ENCODE measurements at regions not wholly inside any gene's neighbourhood (a gene's known extent, or its start where the extent isn't known, plus 50 kb on each side); places are given as distances from the start of the nearest gene placed in this dataset.
"Not testable (repeated sequence)": the region's sequence is repeated elsewhere in the genome, so short reads cannot be mapped to it uniquely, and the experiment has no call there.

- H3K27me3 Mint-ChIP-seq: peaks cover 13% of the 10 kb centered on the region
- no peaks in the 10 kb centered on the region for H3K9me3 Mint-ChIP-seq
- no peak for DNase-seq
- H3K4me3 Mint-ChIP-seq: no peak overlapping the region
- no peak overlapping the region for H3K27ac Mint-ChIP-seq
- no peaks in the 10 kb centered on the region for H3K4me1 Mint-ChIP-seq
- no peak for ATAC-seq
Measured at GRCh38 chr6:25194172-25194678, 84.9 kb upstream of the CARMIL1 start.

GRCh38 chr6:25196464-25196863 is 82.7 kb upstream of the CARMIL1 start:
- peaks cover 13% of the 10 kb centered on the region for H3K27me3 Mint-ChIP-seq
- H3K4me1 Mint-ChIP-seq: no peaks in the 10 kb centered on the region
- no peaks in the 10 kb centered on the region for H3K9me3 Mint-ChIP-seq
- ATAC-seq (no peak), DNase-seq (no peak)
- no peak overlapping the region for H3K4me3 Mint-ChIP-seq
- no peak overlapping the region for H3K27ac Mint-ChIP-seq

- H3K27ac Mint-ChIP-seq: no peak overlapping the region
Measured at GRCh38 chr6:25197111-25197510, 82.1 kb upstream of the CARMIL1 start.

GRCh38 chr6:25199544-25199943 is 79.6 kb upstream of the CARMIL1 start:
- ATAC-seq: no peak
- peaks cover 0 to under 1% of the 10 kb centered on the region in 2 donors for H3K9me3 Mint-ChIP-seq

More at GRCh38 chr6:25197111-25197510, 82.1 kb upstream of the CARMIL1 start:
- H3K9me3 Mint-ChIP-seq: no peaks in the 10 kb centered on the region
- no peak overlapping the region for H3K4me3 Mint-ChIP-seq
- H3K4me1 Mint-ChIP-seq: no peaks in the 10 kb centered on the region
- DNase-seq (no peak), ATAC-seq (no peak)
- H3K27me3 Mint-ChIP-seq: peaks cover 11% of the 10 kb centered on the region

GRCh38 chr6:25202504-25202903 is 76.7 kb upstream of the CARMIL1 start:
- H3K27ac Mint-ChIP-seq: no peak overlapping the region
- ATAC-seq (no peak), DNase-seq (no peak)
- no peaks in the 10 kb centered on the region for H3K27me3 Mint-ChIP-seq
- no peaks in the 10 kb centered on the region for H3K4me1 Mint-ChIP-seq
- no peak overlapping the region for H3K4me3 Mint-ChIP-seq
- H3K9me3 Mint-ChIP-seq: peaks cover 0 to 8% of the 10 kb centered on the region in 2 donors

More at GRCh38 chr6:25199544-25199943, 79.6 kb upstream of the CARMIL1 start:
- H3K4me1 Mint-ChIP-seq: no peaks in the 10 kb centered on the region
- DNase-seq: no peak
- H3K4me3 Mint-ChIP-seq: no peak overlapping the region
- H3K27ac Mint-ChIP-seq: no peak overlapping the region
- H3K27me3 Mint-ChIP-seq: no peaks in the 10 kb centered on the region

- Mint-ChIP-seq H3K4me1 (no peaks in the 10 kb centered on the region), H3K27ac (no peak overlapping the region), H3K9me3 (peaks cover 17 to 23% of the 10 kb centered on the region in 2 donors), H3K4me3 (no peak overlapping the region), H3K27me3 (peaks cover 10% of the 10 kb centered on the region)
- DNase-seq (no peak), ATAC-seq (no peak)
Measured at GRCh38 chr6:25205629-25206028, 73.5 kb upstream of the CARMIL1 start.

GRCh38 chr6:25207453-25208155 is 71.6 kb upstream of the CARMIL1 start:
- H3K4me3 Mint-ChIP-seq, ATAC-seq, H3K4me1 Mint-ChIP-seq, DNase-seq, H3K27ac Mint-ChIP-seq: not testable (repeated sequence)
- Mint-ChIP-seq H3K27me3 (peaks cover 10% of the 10 kb centered on the region), H3K9me3 (peaks cover 17 to 37% of the 10 kb centered on the region in 2 donors)

GRCh38 chr6:25215881-25216280 is 63.3 kb upstream of the CARMIL1 start:
- no peak overlapping the region for H3K4me3 Mint-ChIP-seq
- no peak overlapping the region for H3K27ac Mint-ChIP-seq
- DNase-seq (no peak), ATAC-seq (no peak)
- H3K9me3 Mint-ChIP-seq: peaks cover 0 to 14% of the 10 kb centered on the region in 2 donors
- H3K27me3 Mint-ChIP-seq: no peaks in the 10 kb centered on the region
- H3K4me1 Mint-ChIP-seq: no peaks in the 10 kb centered on the region

GRCh38 chr6:25217302-25217701 is 61.9 kb upstream of the CARMIL1 start:
- H3K27ac Mint-ChIP-seq: no peak overlapping the region
- no peaks in the 10 kb centered on the region for H3K4me1 Mint-ChIP-seq
- ATAC-seq: no peak
- H3K27me3 Mint-ChIP-seq: no peaks in the 10 kb centered on the region
- H3K4me3 Mint-ChIP-seq: no peak overlapping the region
- peaks cover 0 to under 1% of the 10 kb centered on the region in 2 donors for H3K9me3 Mint-ChIP-seq
- no peak for DNase-seq

GRCh38 chr6:25217829-25218228 is 61.3 kb upstream of the CARMIL1 start:
- H3K27me3 Mint-ChIP-seq: no peaks in the 10 kb centered on the region
- no peak overlapping the region for H3K4me3 Mint-ChIP-seq
- DNase-seq: no peak
- no peak overlapping the region for H3K27ac Mint-ChIP-seq
- H3K9me3 Mint-ChIP-seq: no peaks in the 10 kb centered on the region
- no peak for ATAC-seq
- H3K4me1 Mint-ChIP-seq: no peaks in the 10 kb centered on the region

- no peaks in the 10 kb centered on the region for H3K27me3 Mint-ChIP-seq
- H3K4me3 Mint-ChIP-seq: no peak overlapping the region
- H3K27ac Mint-ChIP-seq: no peak overlapping the region
- peaks cover 2% of the 10 kb centered on the region for H3K4me1 Mint-ChIP-seq
- no peaks in the 10 kb centered on the region for H3K9me3 Mint-ChIP-seq
- DNase-seq (no peak), ATAC-seq (no peak)
Measured at GRCh38 chr6:25218346-25218745, 60.8 kb upstream of the CARMIL1 start.

GRCh38 chr6:25219216-25219916 is 59.8 kb upstream of the CARMIL1 start:
- Mint-ChIP-seq H3K4me3 (no peak overlapping the region), H3K9me3 (no peaks in the 10 kb centered on the region), H3K4me1 (peaks cover 12% of the 10 kb centered on the region), H3K27ac (no peak overlapping the region), H3K27me3 (no peaks in the 10 kb centered on the region)
- no peak for DNase-seq
- no peak for ATAC-seq

GRCh38 chr6:25219917-25220278 is 59.3 kb upstream of the CARMIL1 start:
- Mint-ChIP-seq H3K27me3 (no peaks in the 10 kb centered on the region), H3K4me1 (peaks cover 17% of the 10 kb centered on the region), H3K4me3 (no peak overlapping the region), H3K27ac (no peak overlapping the region), H3K9me3 (no peaks in the 10 kb centered on the region)
- no peak for DNase-seq
- ATAC-seq: no peak

GRCh38 chr6:25220857-25221256 is 58.3 kb upstream of the CARMIL1 start:
- no peaks in the 10 kb centered on the region for H3K9me3 Mint-ChIP-seq
- DNase-seq: no peak
- H3K27me3 Mint-ChIP-seq: no peaks in the 10 kb centered on the region
- H3K27ac Mint-ChIP-seq: no peak overlapping the region
- ATAC-seq: no peak
- H3K4me1 Mint-ChIP-seq: peaks cover 19% of the 10 kb centered on the region
- no peak overlapping the region for H3K4me3 Mint-ChIP-seq

- H3K27ac Mint-ChIP-seq: no peak overlapping the region
- no peaks in the 10 kb centered on the region for H3K9me3 Mint-ChIP-seq
- peaks cover 19% of the 10 kb centered on the region for H3K4me1 Mint-ChIP-seq
Measured at GRCh38 chr6:25222006-25222678, 57.0 kb upstream of the CARMIL1 start.

GRCh38 chr6:25223490-25223991 is 55.6 kb upstream of the CARMIL1 start:
- peaks cover 19% of the 10 kb centered on the region for H3K4me1 Mint-ChIP-seq
- H3K27ac Mint-ChIP-seq: no peak overlapping the region
- no peaks in the 10 kb centered on the region for H3K9me3 Mint-ChIP-seq
- ATAC-seq (peak; percentile 62), DNase-seq (peak; percentile 43 to 55)
- peak overlapping the region; percentile 64 to 87 for H3K4me3 Mint-ChIP-seq
- H3K27me3 Mint-ChIP-seq: no peaks in the 10 kb centered on the region

More at GRCh38 chr6:25222006-25222678, 57.0 kb upstream of the CARMIL1 start:
- Mint-ChIP-seq H3K4me3 (no peak overlapping the region), H3K27me3 (no peaks in the 10 kb centered on the region)
- ATAC-seq (no peak), DNase-seq (no peak)
